ENCODE measurements at regions not wholly inside any gene's neighbourhood (a gene's known extent, or its start where the extent isn't known, plus 50 kb on each side); places are given as distances from the start of the nearest gene placed in this dataset.

GRCh38 chr18:53790786-53791185, 433.7 kb downstream of the MBD2 start:
- Histone ChIP-seq H3K27me3 (no peaks in the 10 kb centered on the region), H3K36me3 (no peaks in the 10 kb centered on the region), H3K4me3 (replicated peaks in 1 of 3) (no peak overlapping the region), H3K4me1 (no peaks in the 10 kb centered on the region), H3K27ac (no peak overlapping the region), H3K9me3 (no peaks in the 10 kb centered on the region)
- TF ChIP-seq POLR2A (IDR thresholded peaks at IDR 0.05): no peak
- no peak for TF ChIP-seq CTCF (IDR thresholded peaks at IDR 0.05)
- no peak for DNase-seq
- intact Hi-C loops (cut with DNase I): no loop called here

- Histone ChIP-seq H3K4me3 (replicated peaks in 1 of 3) (no peak overlapping the region), H3K27ac (no peak overlapping the region), H3K4me1 (no peaks in the 10 kb centered on the region), H3K9me3 (no peaks in the 10 kb centered on the region), H3K27me3 (no peaks in the 10 kb centered on the region), H3K36me3 (no peaks in the 10 kb centered on the region)
- DNase-seq: no peak
- TF ChIP-seq CTCF (IDR thresholded peaks at IDR 0.05) (no peak), POLR2A (IDR thresholded peaks at IDR 0.05) (no peak)
- intact Hi-C loops (cut with DNase I): no loop called here
- 89% methylated on average over 4 of the region's 4 CpGs for WGBS, 2 donors
These were observed 434.9 kb downstream of the MBD2 start for GRCh38 chr18:53789376-53790247.

GRCh38 chr18:53785811-53786210, 438.7 kb downstream of the MBD2 start:
- Histone ChIP-seq H3K9me3 (no peaks in the 10 kb centered on the region), H3K4me1 (no peaks in the 10 kb centered on the region), H3K27me3 (no peaks in the 10 kb centered on the region), H3K4me3 (replicated peaks in 1 of 3) (no peak overlapping the region), H3K36me3 (no peaks in the 10 kb centered on the region), H3K27ac (no peak overlapping the region)
- TF ChIP-seq CTCF (IDR thresholded peaks at IDR 0.05) (no peak), POLR2A (IDR thresholded peaks at IDR 0.05) (no peak)
- DNase-seq: no peak
- intact Hi-C loops (cut with DNase I): no loop called here

DNA sequence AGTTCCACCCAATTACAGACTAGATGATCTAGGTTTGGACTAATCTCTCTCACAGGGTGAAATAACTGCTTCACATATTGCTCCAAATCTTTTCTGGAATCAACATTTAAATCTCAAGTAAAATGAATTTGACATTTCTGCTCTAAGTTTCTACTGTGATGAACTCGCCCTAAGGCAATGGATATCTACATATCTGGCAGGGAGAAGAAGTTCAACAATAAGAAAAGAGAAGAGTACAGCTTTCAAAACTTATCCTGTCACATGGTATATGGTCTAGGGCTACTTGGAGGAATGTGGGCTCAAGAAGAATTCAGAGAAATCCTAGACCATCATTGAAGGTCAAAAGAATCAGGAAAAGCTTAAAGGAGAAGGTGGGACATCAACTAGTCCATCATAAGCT, 440.2 kb downstream of the MBD2 start:
- H3K4me3 ChIP-seq (replicated peaks in 1 of 3): no peak overlapping the region
- DNase-seq: no peak
- no peaks in the 10 kb centered on the region for H3K27me3 ChIP-seq
- H3K4me1 ChIP-seq: no peaks in the 10 kb centered on the region
- H3K36me3 ChIP-seq: no peaks in the 10 kb centered on the region
- no peak overlapping the region for H3K27ac ChIP-seq
- WGBS, 2 donors: 73 to 93% methylated on average over 1 of the region's 1 CpG
- intact Hi-C loops (cut with DNase I): no loop called here
- no peaks in the 10 kb centered on the region for H3K9me3 ChIP-seq
- TF ChIP-seq POLR2A (IDR thresholded peaks at IDR 0.05): no peak

DNA sequence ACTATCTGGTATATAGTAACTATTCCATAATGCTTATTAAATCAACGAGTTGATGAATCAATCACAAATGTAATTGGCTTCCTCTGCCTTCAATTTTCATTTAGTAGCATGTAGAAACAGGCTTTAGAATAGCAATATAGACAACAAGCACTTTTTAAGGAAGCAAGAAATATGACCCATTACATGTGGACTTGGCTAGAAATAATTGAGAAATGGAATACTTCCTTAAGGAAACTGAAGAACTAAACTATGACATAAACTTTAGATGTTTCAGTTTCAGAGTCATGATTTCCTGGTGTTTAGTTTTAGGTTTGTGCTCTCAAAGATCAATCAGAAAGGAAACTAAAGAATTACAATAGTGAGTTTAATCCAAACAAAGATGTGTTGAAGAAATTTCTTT, 443.8 kb downstream of the MBD2 start:
- H3K4me1 ChIP-seq: no peaks in the 10 kb centered on the region
- no peak overlapping the region for H3K4me3 ChIP-seq (replicated peaks in 1 of 3)
- no peak for TF ChIP-seq POLR2A (IDR thresholded peaks at IDR 0.05)
- no peak for TF ChIP-seq CTCF (IDR thresholded peaks at IDR 0.05)
- no peak for DNase-seq
- no peak overlapping the region for H3K27ac ChIP-seq
- H3K27me3 ChIP-seq: no peaks in the 10 kb centered on the region
- H3K9me3 ChIP-seq: no peaks in the 10 kb centered on the region
- H3K36me3 ChIP-seq: no peaks in the 10 kb centered on the region
- WGBS, 2 donors: 87 to 92% methylated on average over 1 of the region's 1 CpG
- intact Hi-C loops (cut with DNase I): no loop called here

Measured in thyroid gland (tissue), 4 donors.